ENCODE measurements at regions not wholly inside any gene's neighbourhood (a gene's known extent, or its start where the extent isn't known, plus 50 kb on each side); places are given as distances from the start of the nearest gene placed in this dataset.

GRCh38 chr3:99586701-99587100 is 51.7 kb upstream of the COL8A1 start:
- Histone ChIP-seq H3K4me1 (ENCODE audit: control insufficient read depth in 5 of 5, insufficient read depth in 5 of 5, low read length in 5 of 5) (no peaks in the 10 kb centered on the region), H3K9ac (ENCODE audit: insufficient read depth in 1 of 2, low read length in 2 of 2) (no peak overlapping the region), H3K27ac (ENCODE audit: low read depth in 1 of 2, low read length in 1 of 2) (no peak overlapping the region), H3K9me3 (ENCODE audit: control insufficient read depth in 4 of 4, insufficient read depth in 3 of 4, low read length in 3 of 4) (no peaks in the 10 kb centered on the region), H3K27me3 (ENCODE audit: control insufficient read depth in 3 of 3, insufficient read depth in 3 of 3, low read length in 2 of 3) (no peaks in the 10 kb centered on the region), H3K36me3 (ENCODE audit: control insufficient read depth in 4 of 4, insufficient read depth in 4 of 4, low read length in 4 of 4) (no peaks in the 10 kb centered on the region), H3K4me3 (no peak overlapping the region)
- 75 to 86% methylated on average over 3 of the region's 3 CpGs for WGBS, 2 donors
- DNase-seq (no peak), ATAC-seq (ENCODE audit: insufficient read depth, low FRiP score) (no peak)
- no peak for TF ChIP-seq CTCF (IDR thresholded peaks at IDR 0.05; ENCODE audit: control extremely low read depth, extremely low read depth)

DNA sequence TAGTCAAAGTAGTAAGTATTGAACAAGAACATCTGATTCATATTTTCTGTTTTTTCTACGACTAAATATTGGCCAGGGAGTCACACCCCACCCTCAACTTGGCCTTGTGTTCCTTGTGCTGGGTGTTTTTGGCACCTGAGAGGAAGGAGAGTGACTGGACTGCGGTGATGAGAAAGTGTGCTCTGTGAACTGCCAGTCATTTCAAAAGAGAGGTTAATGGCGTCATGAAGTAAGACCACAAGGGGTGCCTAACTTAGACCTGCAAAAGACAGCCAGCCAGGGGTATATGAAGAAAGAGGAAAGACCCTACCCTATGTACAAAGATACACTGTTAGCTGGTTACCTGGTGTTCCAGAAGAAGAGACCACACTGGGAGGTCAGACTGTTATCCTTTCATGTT is 58.4 kb upstream of the COL8A1 start:
- Histone ChIP-seq H3K27ac (ENCODE audit: low read depth in 1 of 2, low read length in 1 of 2) (no peak overlapping the region), H3K4me3 (no peak overlapping the region), H3K9ac (ENCODE audit: insufficient read depth in 1 of 2, low read length in 2 of 2) (no peak overlapping the region), H3K36me3 (ENCODE audit: control insufficient read depth in 4 of 4, insufficient read depth in 4 of 4, low read length in 4 of 4) (no peaks in the 10 kb centered on the region), H3K9me3 (ENCODE audit: control insufficient read depth in 4 of 4, insufficient read depth in 3 of 4, low read length in 3 of 4) (no peaks in the 10 kb centered on the region), H3K27me3 (ENCODE audit: control insufficient read depth in 3 of 3, insufficient read depth in 3 of 3, low read length in 2 of 3) (no peaks in the 10 kb centered on the region), H3K4me1 (ENCODE audit: control insufficient read depth in 5 of 5, insufficient read depth in 5 of 5, low read length in 5 of 5) (no peaks in the 10 kb centered on the region)
- no peak for DNase-seq
- no peak for ATAC-seq (ENCODE audit: insufficient read depth, low FRiP score)
- no peak for TF ChIP-seq CTCF (IDR thresholded peaks at IDR 0.05; ENCODE audit: control extremely low read depth, extremely low read depth)
- 85 to 87% methylated on average over 3 of the region's 3 CpGs for WGBS, 2 donors

DNA sequence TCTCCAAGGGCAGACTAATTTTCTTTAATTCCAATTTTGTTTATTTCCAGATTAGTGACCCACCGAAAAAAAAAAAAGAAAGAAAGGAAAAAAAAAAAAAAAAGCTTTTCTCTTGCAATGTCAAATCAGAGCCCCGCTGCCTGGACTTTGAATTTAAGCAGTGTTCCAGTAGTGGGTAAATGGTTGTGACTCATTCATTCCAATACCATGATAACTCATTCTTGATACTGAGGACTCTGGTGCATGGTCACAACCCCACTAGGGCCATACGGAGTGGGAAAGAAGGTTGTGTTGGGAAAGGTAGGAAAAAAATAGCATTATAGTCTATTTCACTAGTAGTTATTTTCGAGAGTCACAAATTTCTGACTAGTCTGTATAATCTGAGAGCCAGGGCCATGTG is 59.1 kb upstream of the COL8A1 start:
- WGBS, 2 donors: 85 to 86% methylated on average over 4 of the region's 4 CpGs
- H3K27ac ChIP-seq (ENCODE audit: low read depth in 1 of 2, low read length in 1 of 2): no peak overlapping the region
- no peaks in the 10 kb centered on the region for H3K27me3 ChIP-seq (ENCODE audit: control insufficient read depth in 3 of 3, insufficient read depth in 3 of 3, low read length in 2 of 3)
- TF ChIP-seq CTCF (IDR thresholded peaks at IDR 0.05; ENCODE audit: control extremely low read depth, extremely low read depth): no peak
- H3K4me3 ChIP-seq: no peak overlapping the region
- no peaks in the 10 kb centered on the region for H3K9me3 ChIP-seq (ENCODE audit: control insufficient read depth in 4 of 4, insufficient read depth in 3 of 4, low read length in 3 of 4)
- ATAC-seq (ENCODE audit: insufficient read depth, low FRiP score) (no peak), DNase-seq (no peak)
- H3K36me3 ChIP-seq (ENCODE audit: control insufficient read depth in 4 of 4, insufficient read depth in 4 of 4, low read length in 4 of 4): no peaks in the 10 kb centered on the region
- no peak overlapping the region for H3K9ac ChIP-seq (ENCODE audit: insufficient read depth in 1 of 2, low read length in 2 of 2)
- H3K4me1 ChIP-seq (ENCODE audit: control insufficient read depth in 5 of 5, insufficient read depth in 5 of 5, low read length in 5 of 5): no peaks in the 10 kb centered on the region

- Histone ChIP-seq H3K27ac (ENCODE audit: low read depth in 1 of 2, low read length in 1 of 2) (no peak overlapping the region), H3K4me3 (no peak overlapping the region), H3K9ac (ENCODE audit: insufficient read depth in 1 of 2, low read length in 2 of 2) (no peak overlapping the region), H3K27me3 (ENCODE audit: control insufficient read depth in 3 of 3, insufficient read depth in 3 of 3, low read length in 2 of 3) (no peaks in the 10 kb centered on the region), H3K4me1 (ENCODE audit: control insufficient read depth in 5 of 5, insufficient read depth in 5 of 5, low read length in 5 of 5) (no peaks in the 10 kb centered on the region), H3K9me3 (ENCODE audit: control insufficient read depth in 4 of 4, insufficient read depth in 3 of 4, low read length in 3 of 4) (peaks cover 0 to 4% (median 0%) of the 10 kb centered on the region in 4 donors), H3K36me3 (ENCODE audit: control insufficient read depth in 4 of 4, insufficient read depth in 4 of 4, low read length in 4 of 4) (no peaks in the 10 kb centered on the region)
- no peak for DNase-seq
- no peak for ATAC-seq (ENCODE audit: insufficient read depth, low FRiP score)
- WGBS, 2 donors: 88 to 94% methylated on average over 1 of the region's 1 CpG
- TF ChIP-seq CTCF (IDR thresholded peaks at IDR 0.05; ENCODE audit: control extremely low read depth, extremely low read depth): no peak
Measured at GRCh38 chr3:99578339-99578970, 59.9 kb upstream of the COL8A1 start.

Data from lung (tissue), 11 donors.